Brain microvascular endothelial cell (primary cell): ENCODE measurements at regions not wholly inside any gene's neighbourhood (a gene's known extent, or its start where the extent isn't known, plus 50 kb on each side); places are given as distances from the start of the nearest gene placed in this dataset.

ENCODE experiments used
- DNase-seq: peaks from one replicate; pipeline ENCODE4 v3.0.0-alpha.2; 2020
- H3K27ac ChIP-seq: fragments of 250-450 bp; sonication (Bioruptor Pico); 2 replicates; pipeline ENCODE4 v1.5.1; 2020; ENCODE audit warnings: mild to moderate bottlenecking, moderate library complexity
- H3K27me3 ChIP-seq: fragments of 250-450 bp; sonication (Bioruptor Pico); replicated peaks from 2 replicates; pipeline ENCODE4 v1.5.1; 2020; ENCODE audit warnings: mild to moderate bottlenecking
- H3K36me3 ChIP-seq: fragments of 250-450 bp; sonication (Bioruptor Pico); replicated peaks from 2 replicates; pipeline ENCODE4 v1.5.1; 2020; ENCODE audit warnings: mild to moderate bottlenecking
- H3K4me3 ChIP-seq: 2 replicates; pipeline ENCODE4 v1.5.1; 2011; ENCODE audit warnings: low read depth, mild to moderate bottlenecking, control low read depth, low read length, moderate library complexity
- in situ Hi-C: cut with HindIII; loops from 2 replicates; pipeline ENCODE4 v1.10.0; 2017; ENCODE audit warnings: low sequenced_read_pairs, low pct_ligation_motif_present
- TF ChIP-seq, protein P1 (sequence below): IDR thresholded peaks from 2 replicates; pipeline ENCODE4 v1.5.1; 2011; ENCODE audit warnings: low read depth, mild to moderate bottlenecking, moderate library complexity, low read length, control low read depth, inconsistent platforms; ENCODE audit errors: missing control alignments

DNA sequence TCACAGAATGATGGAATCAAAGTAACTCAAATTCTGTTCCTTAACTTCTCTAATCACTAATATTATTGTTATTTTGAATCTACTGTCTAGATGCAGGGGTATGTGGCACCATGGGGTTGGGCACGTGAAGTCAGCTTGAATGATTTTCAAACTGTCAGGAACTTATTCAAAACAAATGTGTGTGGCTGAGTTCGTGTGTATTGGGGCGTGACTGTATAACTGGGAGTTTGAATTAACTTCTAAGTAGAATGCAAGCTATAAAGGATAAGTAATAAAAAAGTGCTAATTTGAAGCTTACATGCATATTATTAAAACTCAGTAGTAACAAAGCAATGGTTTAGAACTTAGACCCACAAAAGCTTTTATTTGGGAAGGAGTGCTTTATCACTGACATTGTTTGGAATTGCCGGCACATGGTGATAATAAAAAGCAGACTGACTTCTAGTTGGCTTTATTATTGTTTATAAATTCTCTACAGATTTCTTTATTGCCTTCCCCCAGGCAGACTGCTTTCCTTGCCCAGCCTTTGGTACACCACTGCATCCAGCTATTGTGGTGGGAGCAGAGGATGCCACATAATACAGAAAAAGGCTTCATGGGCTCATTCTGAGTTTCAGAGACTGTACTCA lies 84.3 kb downstream of the TENT5C start:
- Histone ChIP-seq H3K27me3 (no peaks in the 10 kb centered on the region), H3K4me3 (no peak overlapping the region), H3K27ac (no peak overlapping the region), H3K36me3 (no peaks in the 10 kb centered on the region)
- TF ChIP-seq, protein P1, sequence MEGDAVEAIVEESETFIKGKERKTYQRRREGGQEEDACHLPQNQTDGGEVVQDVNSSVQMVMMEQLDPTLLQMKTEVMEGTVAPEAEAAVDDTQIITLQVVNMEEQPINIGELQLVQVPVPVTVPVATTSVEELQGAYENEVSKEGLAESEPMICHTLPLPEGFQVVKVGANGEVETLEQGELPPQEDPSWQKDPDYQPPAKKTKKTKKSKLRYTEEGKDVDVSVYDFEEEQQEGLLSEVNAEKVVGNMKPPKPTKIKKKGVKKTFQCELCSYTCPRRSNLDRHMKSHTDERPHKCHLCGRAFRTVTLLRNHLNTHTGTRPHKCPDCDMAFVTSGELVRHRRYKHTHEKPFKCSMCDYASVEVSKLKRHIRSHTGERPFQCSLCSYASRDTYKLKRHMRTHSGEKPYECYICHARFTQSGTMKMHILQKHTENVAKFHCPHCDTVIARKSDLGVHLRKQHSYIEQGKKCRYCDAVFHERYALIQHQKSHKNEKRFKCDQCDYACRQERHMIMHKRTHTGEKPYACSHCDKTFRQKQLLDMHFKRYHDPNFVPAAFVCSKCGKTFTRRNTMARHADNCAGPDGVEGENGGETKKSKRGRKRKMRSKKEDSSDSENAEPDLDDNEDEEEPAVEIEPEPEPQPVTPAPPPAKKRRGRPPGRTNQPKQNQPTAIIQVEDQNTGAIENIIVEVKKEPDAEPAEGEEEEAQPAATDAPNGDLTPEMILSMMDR: no peak
- in situ Hi-C loops: no loop called here
- DNase-seq: no peak

DNA sequence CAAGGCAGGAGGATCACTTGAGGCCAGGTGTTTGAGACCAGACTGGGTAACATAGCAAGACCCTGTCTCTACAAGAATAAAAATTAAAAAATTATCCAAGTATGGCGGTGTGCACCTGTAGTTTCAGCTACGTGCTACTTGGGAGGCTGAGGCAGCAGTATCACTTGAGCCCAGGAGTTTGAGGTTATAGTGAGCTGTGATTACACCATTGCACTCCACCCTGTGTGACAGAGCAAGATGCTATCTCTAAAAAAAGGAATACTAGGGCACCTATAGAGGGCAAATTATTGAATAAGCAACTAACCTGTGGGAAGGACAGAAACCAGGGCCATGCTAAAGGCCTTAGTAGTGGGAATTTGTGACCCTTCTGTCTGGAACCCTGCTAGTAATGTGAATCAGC lies 86.1 kb downstream of the TENT5C start:
- no peak overlapping the region for H3K4me3 ChIP-seq

DNA sequence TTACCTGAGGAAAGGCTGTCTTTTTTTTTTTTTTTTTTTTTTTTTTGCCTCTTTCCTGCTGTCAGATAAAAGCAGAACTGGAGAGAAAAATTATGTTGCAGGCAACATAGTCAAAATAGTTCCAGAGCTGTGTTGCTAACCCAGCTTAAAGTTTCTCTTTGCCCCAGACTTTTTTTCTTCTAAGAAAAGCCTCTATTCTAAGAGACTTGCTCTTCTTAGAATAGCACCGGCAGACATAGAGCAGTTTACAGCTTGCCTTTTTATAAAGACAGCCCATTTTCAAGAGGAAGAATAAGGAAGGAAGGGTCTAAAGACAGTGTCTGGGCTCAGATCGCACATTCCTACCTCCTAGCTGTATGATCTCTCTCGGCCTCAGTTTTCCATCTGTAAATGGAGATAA lies 88.7 kb downstream of the TENT5C start:
- no peaks in the 10 kb centered on the region for H3K27me3 ChIP-seq
- no peak for DNase-seq
- TF ChIP-seq, protein P1: no peak
- in situ Hi-C loops: no loop called here
- no peak overlapping the region for H3K4me3 ChIP-seq
- H3K36me3 ChIP-seq: no peaks in the 10 kb centered on the region
- H3K27ac ChIP-seq: no peak overlapping the region

More for the DNA sequence above, 86.1 kb downstream of the TENT5C start:
- no peak for DNase-seq
- TF ChIP-seq, protein P1: no peak
- no peak overlapping the region for H3K27ac ChIP-seq
- H3K27me3 ChIP-seq: no peaks in the 10 kb centered on the region
- in situ Hi-C loops: no loop called here
- H3K36me3 ChIP-seq: no peaks in the 10 kb centered on the region

DNA sequence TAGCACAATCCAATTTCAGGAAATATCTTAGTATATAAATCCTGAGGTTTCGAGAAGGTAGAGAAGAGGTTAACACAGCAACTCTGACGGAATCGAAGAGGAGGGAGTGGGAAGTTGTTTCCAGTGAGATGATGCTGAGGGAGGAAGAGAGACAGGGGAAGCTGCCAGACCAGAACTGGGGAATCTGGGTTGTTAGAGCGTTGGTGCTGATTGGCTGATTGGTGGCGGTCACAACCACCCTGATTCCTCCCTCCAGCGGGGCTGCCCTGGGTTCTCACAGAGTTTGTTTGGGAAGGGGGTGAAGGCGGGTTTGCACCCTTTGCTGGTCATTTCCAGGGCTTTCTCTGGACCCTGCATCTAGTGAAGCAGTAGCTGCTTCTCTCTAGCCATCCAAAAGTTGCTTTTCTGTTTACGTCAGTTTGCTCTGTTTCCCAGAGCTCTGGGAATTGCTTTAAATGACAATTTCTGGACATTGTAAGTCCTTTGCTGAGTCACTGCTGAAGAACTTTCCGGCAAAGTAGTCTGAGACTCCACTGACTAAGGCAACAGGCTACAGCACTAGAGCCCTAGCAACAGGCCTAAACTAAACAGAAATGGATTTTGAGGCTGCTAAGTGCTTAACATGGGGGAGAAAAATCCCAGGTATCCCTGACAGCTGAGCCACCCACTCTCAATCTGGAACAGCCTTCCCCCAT lies 90.1 kb downstream of the TENT5C start:
- H3K36me3 ChIP-seq: no peaks in the 10 kb centered on the region
- TF ChIP-seq, protein P1: no peak
- H3K27me3 ChIP-seq: no peaks in the 10 kb centered on the region
- peak overlapping the region; percentile 55 for H3K27ac ChIP-seq
- in situ Hi-C loops: no loop called here
- DNase-seq: peak; percentile 95
- H3K4me3 ChIP-seq: no peak overlapping the region

DNA sequence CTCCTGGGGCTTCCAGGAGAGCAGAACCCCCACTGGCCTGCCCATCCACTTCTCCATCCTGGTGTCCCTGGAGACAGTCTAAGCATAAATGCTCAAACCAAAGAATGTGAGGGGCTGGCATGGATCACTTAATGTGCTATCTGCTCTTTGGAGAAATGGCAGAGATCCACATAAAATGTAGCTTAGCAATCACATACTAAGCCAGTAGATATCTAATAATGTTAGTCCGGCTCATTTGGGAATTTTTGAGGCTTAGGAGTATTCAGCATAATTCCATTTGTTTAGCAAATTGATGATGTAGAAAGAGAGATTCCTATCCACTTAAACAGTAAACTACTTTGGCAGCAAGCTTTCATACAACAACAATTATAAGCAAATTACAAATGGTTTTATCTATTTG lies 90.7 kb downstream of the TENT5C start:
- TF ChIP-seq, protein P1: no peak
- no peak for DNase-seq
- in situ Hi-C loops: no loop called here
- Histone ChIP-seq H3K4me3 (no peak overlapping the region), H3K27ac (peak overlapping the region; percentile 55), H3K27me3 (no peaks in the 10 kb centered on the region), H3K36me3 (no peaks in the 10 kb centered on the region)
